Choroid plexus epithelial cell (primary cell): ENCODE measurements at regions not wholly inside any gene's neighbourhood (a gene's known extent, or its start where the extent isn't known, plus 50 kb on each side); places are given as distances from the start of the nearest gene placed in this dataset.

ENCODE experiments used
- DNase-seq: peaks from one replicate; pipeline ENCODE4 v3.0.0-alpha.2; 2010; ENCODE audit warnings: low read depth
- H3K4me3 ChIP-seq: 2 replicates; pipeline ENCODE4 v1.5.1; 2011; ENCODE audit warnings: low read depth, mild to moderate bottlenecking, control low read depth, low read length, moderate library complexity
- TF ChIP-seq, protein P1 (sequence below): conservative IDR thresholded peaks from 2 replicates; pipeline ENCODE4 v1.5.1; 2011; ENCODE audit warnings: low read depth, mild to moderate bottlenecking, control low read depth, inconsistent platforms, low read length, moderate library complexity

- no peak overlapping the region for H3K4me3 ChIP-seq
- DNase-seq: no peak
- TF ChIP-seq, protein P1, sequence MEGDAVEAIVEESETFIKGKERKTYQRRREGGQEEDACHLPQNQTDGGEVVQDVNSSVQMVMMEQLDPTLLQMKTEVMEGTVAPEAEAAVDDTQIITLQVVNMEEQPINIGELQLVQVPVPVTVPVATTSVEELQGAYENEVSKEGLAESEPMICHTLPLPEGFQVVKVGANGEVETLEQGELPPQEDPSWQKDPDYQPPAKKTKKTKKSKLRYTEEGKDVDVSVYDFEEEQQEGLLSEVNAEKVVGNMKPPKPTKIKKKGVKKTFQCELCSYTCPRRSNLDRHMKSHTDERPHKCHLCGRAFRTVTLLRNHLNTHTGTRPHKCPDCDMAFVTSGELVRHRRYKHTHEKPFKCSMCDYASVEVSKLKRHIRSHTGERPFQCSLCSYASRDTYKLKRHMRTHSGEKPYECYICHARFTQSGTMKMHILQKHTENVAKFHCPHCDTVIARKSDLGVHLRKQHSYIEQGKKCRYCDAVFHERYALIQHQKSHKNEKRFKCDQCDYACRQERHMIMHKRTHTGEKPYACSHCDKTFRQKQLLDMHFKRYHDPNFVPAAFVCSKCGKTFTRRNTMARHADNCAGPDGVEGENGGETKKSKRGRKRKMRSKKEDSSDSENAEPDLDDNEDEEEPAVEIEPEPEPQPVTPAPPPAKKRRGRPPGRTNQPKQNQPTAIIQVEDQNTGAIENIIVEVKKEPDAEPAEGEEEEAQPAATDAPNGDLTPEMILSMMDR: no peak
Observed at GRCh38 chr11:31926816-31927528, 115.8 kb upstream of the PAX6 start.

- TF ChIP-seq, protein P1: no peak
- no peak overlapping the region for H3K4me3 ChIP-seq
- DNase-seq: no peak
Observed at GRCh38 chr11:31926106-31926505, 115.0 kb upstream of the PAX6 start.

- DNase-seq: no peak
- TF ChIP-seq, protein P1: no peak
- no peak overlapping the region for H3K4me3 ChIP-seq
Observed at GRCh38 chr11:31922450-31922849, 111.3 kb upstream of the PAX6 start.

- TF ChIP-seq, protein P1: no peak
- no peak overlapping the region for H3K4me3 ChIP-seq
- no peak for DNase-seq
Observed at GRCh38 chr11:31921081-31921480, 110.0 kb upstream of the PAX6 start.

GRCh38 chr11:31919175-31919574, 108.1 kb upstream of the PAX6 start:
- TF ChIP-seq, protein P1: no peak
- no peak overlapping the region for H3K4me3 ChIP-seq
- DNase-seq: no peak

DNA sequence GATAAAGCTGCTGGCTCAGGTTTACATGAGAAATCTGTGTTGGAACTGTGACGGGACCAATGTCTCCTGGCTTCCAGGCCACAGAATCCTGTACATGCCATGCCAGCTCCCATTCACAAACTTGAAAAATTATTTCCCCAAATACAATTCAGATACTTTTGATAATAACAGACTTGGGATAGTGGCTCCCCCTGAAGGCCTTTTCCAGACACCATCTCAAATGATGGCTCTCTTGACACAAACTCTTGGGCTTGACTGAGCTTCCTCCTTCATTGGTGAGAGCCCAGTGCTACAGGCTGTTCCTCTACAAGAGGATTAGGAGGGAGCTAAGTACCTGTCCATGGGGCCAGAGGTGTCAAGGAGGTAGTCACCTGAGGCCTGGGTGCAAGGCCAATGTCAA, 104.7 kb upstream of the PAX6 start:
- no peak overlapping the region for H3K4me3 ChIP-seq
- TF ChIP-seq, protein P1: no peak
- DNase-seq: no peak

- TF ChIP-seq, protein P1: no peak
- no peak for DNase-seq
- H3K4me3 ChIP-seq: no peak overlapping the region
Observed at GRCh38 chr11:31913985-31914384, 102.9 kb upstream of the PAX6 start.
